ENCODE measurements at regions not wholly inside any gene's neighbourhood (a gene's known extent, or its start where the extent isn't known, plus 50 kb on each side); places are given as distances from the start of the nearest gene placed in this dataset.

DNA sequence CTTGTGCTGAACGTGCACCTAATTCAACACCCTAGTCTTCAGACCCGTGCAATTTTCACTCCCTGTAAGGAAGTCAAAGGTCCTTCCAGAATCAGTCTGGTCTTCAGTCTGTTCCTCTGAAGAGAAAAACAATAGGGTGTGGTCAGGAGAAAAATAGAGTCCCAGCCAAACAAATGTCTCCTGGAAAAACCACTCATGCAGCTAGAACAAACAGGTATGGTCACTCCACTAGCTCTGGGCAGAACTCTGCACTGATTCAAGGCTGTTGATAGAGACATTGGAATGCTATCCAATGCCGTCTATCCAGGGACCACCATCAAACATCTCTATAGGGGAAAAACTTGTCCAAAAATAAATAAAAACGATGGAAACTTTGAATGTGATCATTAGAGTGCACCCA, 81.8 kb upstream of the MAP3K1 start:
- no peak for TF ChIP-seq EZH2phosphoT487 (IDR thresholded peaks at IDR 0.05; ENCODE audit: borderline replicate concordance)
- TF ChIP-seq, protein P1, sequence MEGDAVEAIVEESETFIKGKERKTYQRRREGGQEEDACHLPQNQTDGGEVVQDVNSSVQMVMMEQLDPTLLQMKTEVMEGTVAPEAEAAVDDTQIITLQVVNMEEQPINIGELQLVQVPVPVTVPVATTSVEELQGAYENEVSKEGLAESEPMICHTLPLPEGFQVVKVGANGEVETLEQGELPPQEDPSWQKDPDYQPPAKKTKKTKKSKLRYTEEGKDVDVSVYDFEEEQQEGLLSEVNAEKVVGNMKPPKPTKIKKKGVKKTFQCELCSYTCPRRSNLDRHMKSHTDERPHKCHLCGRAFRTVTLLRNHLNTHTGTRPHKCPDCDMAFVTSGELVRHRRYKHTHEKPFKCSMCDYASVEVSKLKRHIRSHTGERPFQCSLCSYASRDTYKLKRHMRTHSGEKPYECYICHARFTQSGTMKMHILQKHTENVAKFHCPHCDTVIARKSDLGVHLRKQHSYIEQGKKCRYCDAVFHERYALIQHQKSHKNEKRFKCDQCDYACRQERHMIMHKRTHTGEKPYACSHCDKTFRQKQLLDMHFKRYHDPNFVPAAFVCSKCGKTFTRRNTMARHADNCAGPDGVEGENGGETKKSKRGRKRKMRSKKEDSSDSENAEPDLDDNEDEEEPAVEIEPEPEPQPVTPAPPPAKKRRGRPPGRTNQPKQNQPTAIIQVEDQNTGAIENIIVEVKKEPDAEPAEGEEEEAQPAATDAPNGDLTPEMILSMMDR (conservative IDR thresholded peaks at IDR 0.05; ENCODE audit: low read length): no peak

Data from Loucy (cell line).